ENCODE measurements at regions not wholly inside any gene's neighbourhood (a gene's known extent, or its start where the extent isn't known, plus 50 kb on each side); places are given as distances from the start of the nearest gene placed in this dataset.
"Not testable (repeated sequence)": the region's sequence is repeated elsewhere in the genome, so short reads cannot be mapped to it uniquely, and the experiment has no call there.

DNA sequence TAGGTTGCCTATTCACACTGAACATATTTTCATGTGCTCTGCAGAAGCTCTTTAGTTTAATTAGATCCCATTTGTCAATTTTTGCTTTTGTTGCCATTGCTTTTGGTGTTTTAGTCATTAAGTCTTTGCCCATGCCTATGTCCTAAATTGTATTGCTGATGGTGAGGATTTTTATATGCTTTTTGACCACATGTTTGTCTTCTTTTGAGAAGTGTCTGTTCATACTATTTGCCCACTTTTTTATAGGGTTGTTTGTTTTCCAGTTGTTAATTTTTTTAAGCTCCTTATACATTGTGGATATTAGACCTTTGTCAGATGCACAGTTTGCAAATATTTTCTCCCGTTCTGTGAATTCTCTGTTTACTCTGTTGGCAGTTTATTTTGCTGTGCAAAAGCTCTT lies 84.5 kb upstream of the LRIF1 start:
- TF ChIP-seq SP1 (IDR thresholded peaks at IDR 0.05; ENCODE audit: low read depth); POLR2AphosphoS5 (IDR thresholded peaks at IDR 0.05; ENCODE audit: low read depth, low read length); EZH2 (IDR thresholded peaks at IDR 0.05); EZH2phosphoT487 (IDR thresholded peaks at IDR 0.05; ENCODE audit: borderline replicate concordance); ZFX (IDR thresholded peaks at IDR 0.05); TCF7L2 (IDR thresholded peaks at IDR 0.05; ENCODE audit: borderline replicate concordance, extremely low read depth, insufficient read depth, insufficient read length); RAD21 (IDR thresholded peaks at IDR 0.05; ENCODE audit: low read depth); CEBPB (IDR thresholded peaks at IDR 0.05; ENCODE audit: low read depth); FOSL1 (IDR thresholded peaks at IDR 0.05; ENCODE audit: low read depth); ELF1 (IDR thresholded peaks at IDR 0.05; ENCODE audit: borderline replicate concordance, low read depth): not testable (repeated sequence)
- TF ChIP-seq, protein P1, sequence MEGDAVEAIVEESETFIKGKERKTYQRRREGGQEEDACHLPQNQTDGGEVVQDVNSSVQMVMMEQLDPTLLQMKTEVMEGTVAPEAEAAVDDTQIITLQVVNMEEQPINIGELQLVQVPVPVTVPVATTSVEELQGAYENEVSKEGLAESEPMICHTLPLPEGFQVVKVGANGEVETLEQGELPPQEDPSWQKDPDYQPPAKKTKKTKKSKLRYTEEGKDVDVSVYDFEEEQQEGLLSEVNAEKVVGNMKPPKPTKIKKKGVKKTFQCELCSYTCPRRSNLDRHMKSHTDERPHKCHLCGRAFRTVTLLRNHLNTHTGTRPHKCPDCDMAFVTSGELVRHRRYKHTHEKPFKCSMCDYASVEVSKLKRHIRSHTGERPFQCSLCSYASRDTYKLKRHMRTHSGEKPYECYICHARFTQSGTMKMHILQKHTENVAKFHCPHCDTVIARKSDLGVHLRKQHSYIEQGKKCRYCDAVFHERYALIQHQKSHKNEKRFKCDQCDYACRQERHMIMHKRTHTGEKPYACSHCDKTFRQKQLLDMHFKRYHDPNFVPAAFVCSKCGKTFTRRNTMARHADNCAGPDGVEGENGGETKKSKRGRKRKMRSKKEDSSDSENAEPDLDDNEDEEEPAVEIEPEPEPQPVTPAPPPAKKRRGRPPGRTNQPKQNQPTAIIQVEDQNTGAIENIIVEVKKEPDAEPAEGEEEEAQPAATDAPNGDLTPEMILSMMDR (IDR thresholded peaks at IDR 0.05 in 2 of 3, conservative IDR thresholded peaks at IDR 0.05 in 1 of 3; ENCODE audit: borderline replicate concordance in 1 of 3, insufficient read depth in 1 of 3, low read depth in 2 of 3, low read length in 2 of 3) = not testable (repeated sequence)
- TF ChIP-seq, protein P2, sequence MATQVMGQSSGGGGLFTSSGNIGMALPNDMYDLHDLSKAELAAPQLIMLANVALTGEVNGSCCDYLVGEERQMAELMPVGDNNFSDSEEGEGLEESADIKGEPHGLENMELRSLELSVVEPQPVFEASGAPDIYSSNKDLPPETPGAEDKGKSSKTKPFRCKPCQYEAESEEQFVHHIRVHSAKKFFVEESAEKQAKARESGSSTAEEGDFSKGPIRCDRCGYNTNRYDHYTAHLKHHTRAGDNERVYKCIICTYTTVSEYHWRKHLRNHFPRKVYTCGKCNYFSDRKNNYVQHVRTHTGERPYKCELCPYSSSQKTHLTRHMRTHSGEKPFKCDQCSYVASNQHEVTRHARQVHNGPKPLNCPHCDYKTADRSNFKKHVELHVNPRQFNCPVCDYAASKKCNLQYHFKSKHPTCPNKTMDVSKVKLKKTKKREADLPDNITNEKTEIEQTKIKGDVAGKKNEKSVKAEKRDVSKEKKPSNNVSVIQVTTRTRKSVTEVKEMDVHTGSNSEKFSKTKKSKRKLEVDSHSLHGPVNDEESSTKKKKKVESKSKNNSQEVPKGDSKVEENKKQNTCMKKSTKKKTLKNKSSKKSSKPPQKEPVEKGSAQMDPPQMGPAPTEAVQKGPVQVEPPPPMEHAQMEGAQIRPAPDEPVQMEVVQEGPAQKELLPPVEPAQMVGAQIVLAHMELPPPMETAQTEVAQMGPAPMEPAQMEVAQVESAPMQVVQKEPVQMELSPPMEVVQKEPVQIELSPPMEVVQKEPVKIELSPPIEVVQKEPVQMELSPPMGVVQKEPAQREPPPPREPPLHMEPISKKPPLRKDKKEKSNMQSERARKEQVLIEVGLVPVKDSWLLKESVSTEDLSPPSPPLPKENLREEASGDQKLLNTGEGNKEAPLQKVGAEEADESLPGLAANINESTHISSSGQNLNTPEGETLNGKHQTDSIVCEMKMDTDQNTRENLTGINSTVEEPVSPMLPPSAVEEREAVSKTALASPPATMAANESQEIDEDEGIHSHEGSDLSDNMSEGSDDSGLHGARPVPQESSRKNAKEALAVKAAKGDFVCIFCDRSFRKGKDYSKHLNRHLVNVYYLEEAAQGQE (IDR thresholded peaks at IDR 0.05; ENCODE audit: low read depth) = not testable (repeated sequence)
- TF ChIP-seq, protein P3, sequence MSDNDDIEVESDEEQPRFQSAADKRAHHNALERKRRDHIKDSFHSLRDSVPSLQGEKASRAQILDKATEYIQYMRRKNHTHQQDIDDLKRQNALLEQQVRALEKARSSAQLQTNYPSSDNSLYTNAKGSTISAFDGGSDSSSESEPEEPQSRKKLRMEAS (IDR thresholded peaks at IDR 0.05) = not testable (repeated sequence)
- TF ChIP-seq, protein P4, sequence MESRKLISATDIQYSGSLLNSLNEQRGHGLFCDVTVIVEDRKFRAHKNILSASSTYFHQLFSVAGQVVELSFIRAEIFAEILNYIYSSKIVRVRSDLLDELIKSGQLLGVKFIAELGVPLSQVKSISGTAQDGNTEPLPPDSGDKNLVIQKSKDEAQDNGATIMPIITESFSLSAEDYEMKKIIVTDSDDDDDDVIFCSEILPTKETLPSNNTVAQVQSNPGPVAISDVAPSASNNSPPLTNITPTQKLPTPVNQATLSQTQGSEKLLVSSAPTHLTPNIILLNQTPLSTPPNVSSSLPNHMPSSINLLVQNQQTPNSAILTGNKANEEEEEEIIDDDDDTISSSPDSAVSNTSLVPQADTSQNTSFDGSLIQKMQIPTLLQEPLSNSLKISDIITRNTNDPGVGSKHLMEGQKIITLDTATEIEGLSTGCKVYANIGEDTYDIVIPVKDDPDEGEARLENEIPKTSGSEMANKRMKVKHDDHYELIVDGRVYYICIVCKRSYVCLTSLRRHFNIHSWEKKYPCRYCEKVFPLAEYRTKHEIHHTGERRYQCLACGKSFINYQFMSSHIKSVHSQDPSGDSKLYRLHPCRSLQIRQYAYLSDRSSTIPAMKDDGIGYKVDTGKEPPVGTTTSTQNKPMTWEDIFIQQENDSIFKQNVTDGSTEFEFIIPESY (IDR thresholded peaks at IDR 0.05; ENCODE audit: extremely low read depth, insufficient replicate concordance, low read length) = not testable (repeated sequence)

All from HCT116 (cell line).